H1 (cell line): ENCODE measurements at regions not wholly inside any gene's neighbourhood (a gene's known extent, or its start where the extent isn't known, plus 50 kb on each side); places are given as distances from the start of the nearest gene placed in this dataset.

Experiments
- CTBP2 ChIP-seq: IDR thresholded peaks from 2 replicates; pipeline ENCODE4 v1.7.0; 2011; ENCODE audit warnings: borderline replicate concordance, mild to moderate bottlenecking, moderate library complexity, mixed read lengths, low read length; ENCODE audit not compliant: insufficient read depth, insufficient read length
- KDM1A ChIP-seq: fragments of 200-600, 300-600 bp; sonication (generic); IDR thresholded peaks from 2 replicates; pipeline ENCODE4 v1.7.1; 2016; ENCODE audit warnings: mild to moderate bottlenecking, low read length, borderline replicate concordance
- SIX5 ChIP-seq: IDR thresholded peaks from 2 replicates; pipeline ENCODE4 v1.6.1; 2011; ENCODE audit warnings: mild to moderate bottlenecking, low read depth, low read length
- SP1 ChIP-seq: IDR thresholded peaks from 2 replicates; pipeline ENCODE4 v1.6.1; 2011; ENCODE audit warnings: low read depth, low read length
- SP2 ChIP-seq: IDR thresholded peaks from 2 replicates; pipeline ENCODE4 v1.6.1; 2012; ENCODE audit warnings: mild to moderate bottlenecking, low read length, inconsistent platforms
- SP4 ChIP-seq: IDR thresholded peaks from 2 replicates; pipeline ENCODE4 v1.6.1; 2012; ENCODE audit warnings: low read length, inconsistent platforms
- TF ChIP-seq, protein P1 (sequence below): fragments of 300-600 bp; sonication (generic); IDR thresholded peaks from 2 replicates; pipeline ENCODE4 v1.7.1; 2012; ENCODE audit warnings: low read length, moderate library complexity, mild to moderate bottlenecking, inconsistent platforms; ENCODE audit not compliant: insufficient replicate concordance

- TF ChIP-seq, protein P1, sequence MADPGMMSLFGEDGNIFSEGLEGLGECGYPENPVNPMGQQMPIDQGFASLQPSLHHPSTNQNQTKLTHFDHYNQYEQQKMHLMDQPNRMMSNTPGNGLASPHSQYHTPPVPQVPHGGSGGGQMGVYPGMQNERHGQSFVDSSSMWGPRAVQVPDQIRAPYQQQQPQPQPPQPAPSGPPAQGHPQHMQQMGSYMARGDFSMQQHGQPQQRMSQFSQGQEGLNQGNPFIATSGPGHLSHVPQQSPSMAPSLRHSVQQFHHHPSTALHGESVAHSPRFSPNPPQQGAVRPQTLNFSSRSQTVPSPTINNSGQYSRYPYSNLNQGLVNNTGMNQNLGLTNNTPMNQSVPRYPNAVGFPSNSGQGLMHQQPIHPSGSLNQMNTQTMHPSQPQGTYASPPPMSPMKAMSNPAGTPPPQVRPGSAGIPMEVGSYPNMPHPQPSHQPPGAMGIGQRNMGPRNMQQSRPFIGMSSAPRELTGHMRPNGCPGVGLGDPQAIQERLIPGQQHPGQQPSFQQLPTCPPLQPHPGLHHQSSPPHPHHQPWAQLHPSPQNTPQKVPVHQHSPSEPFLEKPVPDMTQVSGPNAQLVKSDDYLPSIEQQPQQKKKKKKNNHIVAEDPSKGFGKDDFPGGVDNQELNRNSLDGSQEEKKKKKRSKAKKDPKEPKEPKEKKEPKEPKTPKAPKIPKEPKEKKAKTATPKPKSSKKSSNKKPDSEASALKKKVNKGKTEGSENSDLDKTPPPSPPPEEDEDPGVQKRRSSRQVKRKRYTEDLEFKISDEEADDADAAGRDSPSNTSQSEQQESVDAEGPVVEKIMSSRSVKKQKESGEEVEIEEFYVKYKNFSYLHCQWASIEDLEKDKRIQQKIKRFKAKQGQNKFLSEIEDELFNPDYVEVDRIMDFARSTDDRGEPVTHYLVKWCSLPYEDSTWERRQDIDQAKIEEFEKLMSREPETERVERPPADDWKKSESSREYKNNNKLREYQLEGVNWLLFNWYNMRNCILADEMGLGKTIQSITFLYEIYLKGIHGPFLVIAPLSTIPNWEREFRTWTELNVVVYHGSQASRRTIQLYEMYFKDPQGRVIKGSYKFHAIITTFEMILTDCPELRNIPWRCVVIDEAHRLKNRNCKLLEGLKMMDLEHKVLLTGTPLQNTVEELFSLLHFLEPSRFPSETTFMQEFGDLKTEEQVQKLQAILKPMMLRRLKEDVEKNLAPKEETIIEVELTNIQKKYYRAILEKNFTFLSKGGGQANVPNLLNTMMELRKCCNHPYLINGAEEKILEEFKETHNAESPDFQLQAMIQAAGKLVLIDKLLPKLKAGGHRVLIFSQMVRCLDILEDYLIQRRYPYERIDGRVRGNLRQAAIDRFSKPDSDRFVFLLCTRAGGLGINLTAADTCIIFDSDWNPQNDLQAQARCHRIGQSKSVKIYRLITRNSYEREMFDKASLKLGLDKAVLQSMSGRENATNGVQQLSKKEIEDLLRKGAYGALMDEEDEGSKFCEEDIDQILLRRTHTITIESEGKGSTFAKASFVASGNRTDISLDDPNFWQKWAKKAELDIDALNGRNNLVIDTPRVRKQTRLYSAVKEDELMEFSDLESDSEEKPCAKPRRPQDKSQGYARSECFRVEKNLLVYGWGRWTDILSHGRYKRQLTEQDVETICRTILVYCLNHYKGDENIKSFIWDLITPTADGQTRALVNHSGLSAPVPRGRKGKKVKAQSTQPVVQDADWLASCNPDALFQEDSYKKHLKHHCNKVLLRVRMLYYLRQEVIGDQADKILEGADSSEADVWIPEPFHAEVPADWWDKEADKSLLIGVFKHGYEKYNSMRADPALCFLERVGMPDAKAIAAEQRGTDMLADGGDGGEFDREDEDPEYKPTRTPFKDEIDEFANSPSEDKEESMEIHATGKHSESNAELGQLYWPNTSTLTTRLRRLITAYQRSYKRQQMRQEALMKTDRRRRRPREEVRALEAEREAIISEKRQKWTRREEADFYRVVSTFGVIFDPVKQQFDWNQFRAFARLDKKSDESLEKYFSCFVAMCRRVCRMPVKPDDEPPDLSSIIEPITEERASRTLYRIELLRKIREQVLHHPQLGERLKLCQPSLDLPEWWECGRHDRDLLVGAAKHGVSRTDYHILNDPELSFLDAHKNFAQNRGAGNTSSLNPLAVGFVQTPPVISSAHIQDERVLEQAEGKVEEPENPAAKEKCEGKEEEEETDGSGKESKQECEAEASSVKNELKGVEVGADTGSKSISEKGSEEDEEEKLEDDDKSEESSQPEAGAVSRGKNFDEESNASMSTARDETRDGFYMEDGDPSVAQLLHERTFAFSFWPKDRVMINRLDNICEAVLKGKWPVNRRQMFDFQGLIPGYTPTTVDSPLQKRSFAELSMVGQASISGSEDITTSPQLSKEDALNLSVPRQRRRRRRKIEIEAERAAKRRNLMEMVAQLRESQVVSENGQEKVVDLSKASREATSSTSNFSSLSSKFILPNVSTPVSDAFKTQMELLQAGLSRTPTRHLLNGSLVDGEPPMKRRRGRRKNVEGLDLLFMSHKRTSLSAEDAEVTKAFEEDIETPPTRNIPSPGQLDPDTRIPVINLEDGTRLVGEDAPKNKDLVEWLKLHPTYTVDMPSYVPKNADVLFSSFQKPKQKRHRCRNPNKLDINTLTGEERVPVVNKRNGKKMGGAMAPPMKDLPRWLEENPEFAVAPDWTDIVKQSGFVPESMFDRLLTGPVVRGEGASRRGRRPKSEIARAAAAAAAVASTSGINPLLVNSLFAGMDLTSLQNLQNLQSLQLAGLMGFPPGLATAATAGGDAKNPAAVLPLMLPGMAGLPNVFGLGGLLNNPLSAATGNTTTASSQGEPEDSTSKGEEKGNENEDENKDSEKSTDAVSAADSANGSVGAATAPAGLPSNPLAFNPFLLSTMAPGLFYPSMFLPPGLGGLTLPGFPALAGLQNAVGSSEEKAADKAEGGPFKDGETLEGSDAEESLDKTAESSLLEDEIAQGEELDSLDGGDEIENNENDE: no peak
- no peak for TF ChIP-seq KDM1A
- TF ChIP-seq SP2: no peak
- TF ChIP-seq CTBP2: no peak
- no peak for TF ChIP-seq SIX5
- TF ChIP-seq SP1: no peak
- no peak for TF ChIP-seq SP4
Measured at GRCh38 chr14:34024768-34025144, 73.9 kb upstream of the EGLN3 start (continued).
